K562 (cell line): ENCODE measurements at regions not wholly inside any gene's neighbourhood (a gene's known extent, or its start where the extent isn't known, plus 50 kb on each side); places are given as distances from the start of the nearest gene placed in this dataset.
A peak's percentile ranks its signal among the peaks of the same experiment; 100 is the strongest.

Source experiments
- ATAC-seq: fragments of 200-7000 bp; cut with Tn5 transposase; 3 replicates; pipeline ENCODE4 v1.9.1; 2020; ENCODE audit warnings: moderate library complexity
- BruUV-seq: library from RNA; stranded (reverse); fragments of 400-500 nt; replicated peaks from 2 replicates; lab custom pipeline; 2021; lab: Mats Ljungman, UMichigan
- CTCF ChIA-PET: fragments of 300-600 bp; formaldehyde crosslinking; extraction: SDS; loops from one replicate; lab custom pipeline; 2021; ENCODE audit warnings: low intra/inter-chr PET ratio; lab: Yijun Ruan, JAX
- POLR2A ChIA-PET: fragments of 300-600, 350-650 bp; sonication (Branson Sonifier 250); formaldehyde crosslinking; extraction: SDS; loops from one replicate; lab custom pipeline; 2021; ENCODE audit warnings: antibody characterized with exemption, inconsistent platforms; lab: Yijun Ruan, JAX
- DNase-seq, 4 experiments: peaks; one replicate each; pipeline versions ENCODE4 v3.0.0 to v3.0.0-alpha.2; 2011 to 2018; ENCODE audit warnings: low spot score in 3 of 4, mixed read lengths in 3 of 4; ENCODE audit errors: extremely low read depth in 1 of 4
- FAIRE-seq: peaks from 2 replicates; lab custom pipeline; 2011; peaks lifted over from hg19 to GRCh38; lab: Jason Lieb, UNC
- H2AFZ ChIP-seq: 2 replicates; pipeline ENCODE4 v1.6.0; 2011; ENCODE audit warnings: low read depth, low read length, control low read depth, inconsistent platforms
- H3K27ac ChIP-seq: fragments of 200-600 bp; 3 replicates; pipeline ENCODE4 v1.8.0; 2011; ENCODE audit warnings: low read depth, mild to moderate bottlenecking, control low read depth, inconsistent platforms, low read length, moderate library complexity, mixed read lengths; ENCODE audit errors: extremely low read depth
- H3K27me3 ChIP-seq, 2 experiments: fragments of 300-600 bp in 1 of 2; 2 replicates in 1 of 2; 3 replicates in 1 of 2; pipeline versions ENCODE4 v1.6.0 to v1.8.0; 2011; ENCODE audit warnings: inconsistent platforms in 2 of 2, low read length in 2 of 2, mild to moderate bottlenecking in 1 of 2, mixed read lengths in 1 of 2, moderate library complexity in 1 of 2; ENCODE audit not compliant: control insufficient read depth in 2 of 2, insufficient read depth in 2 of 2
- H3K36me3 ChIP-seq: fragments of 300-600 bp; 3 replicates; pipeline ENCODE4 v1.8.0; 2011; ENCODE audit warnings: mild to moderate bottlenecking, low read length, inconsistent platforms; ENCODE audit not compliant: control insufficient read depth, insufficient read depth
- H3K4me1 ChIP-seq, 2 experiments: fragments of 200-600 bp in 1 of 2; replicated peaks in 1 of 2; 2 replicates in 1 of 2; 3 replicates in 1 of 2; pipeline versions ENCODE4 v1.5.1 to v1.8.0; 2011; ENCODE audit warnings: inconsistent platforms in 2 of 2, low read length in 2 of 2, mild to moderate bottlenecking in 1 of 2, mixed read lengths in 1 of 2, moderate library complexity in 1 of 2; ENCODE audit not compliant: control insufficient read depth in 2 of 2, insufficient read depth in 2 of 2
- H3K4me2 ChIP-seq: 2 replicates; pipeline ENCODE4 v1.6.1; 2011; ENCODE audit warnings: low read length, control low read depth, inconsistent platforms, mixed read lengths; ENCODE audit not compliant: insufficient read depth
- H3K4me3 ChIP-seq: fragments of 200-600 bp; sonication (generic), shearing (Covaris generic); 2 replicates; pipeline ENCODE4 v1.5.1; 2016; ENCODE audit warnings: control low read depth, inconsistent platforms
- H3K79me2 ChIP-seq: fragments of 200-600 bp; 3 replicates; pipeline ENCODE4 v1.8.0; 2011; ENCODE audit warnings: low read length, inconsistent platforms; ENCODE audit not compliant: control insufficient read depth, insufficient read depth
- H3K9ac ChIP-seq, 2 experiments: 2 replicates each; pipeline versions ENCODE4 v1.6.0 to v1.6.1; 2011; ENCODE audit warnings: low read depth in 2 of 2, low read length in 2 of 2, control low read depth in 1 of 2, inconsistent platforms in 1 of 2, mild to moderate bottlenecking in 1 of 2, mixed read lengths in 1 of 2; ENCODE audit not compliant: insufficient read depth in 1 of 2
- H3K9me1 ChIP-seq: one replicate; pipeline ENCODE4 v1.6.0; 2011; ENCODE audit warnings: inconsistent platforms, mild to moderate bottlenecking, low read length, moderate library complexity; ENCODE audit not compliant: control insufficient read depth, insufficient read depth
- H3K9me3 ChIP-seq: replicated peaks from 2 replicates; pipeline ENCODE4 v1.5.1; 2011; ENCODE audit warnings: low read depth, low read length, inconsistent platforms; ENCODE audit not compliant: control insufficient read depth, insufficient read depth
- H4K20me1 ChIP-seq: replicated peaks from 2 replicates; pipeline ENCODE4 v1.6.1; 2011; ENCODE audit warnings: low read length, inconsistent platforms, mixed read lengths; ENCODE audit not compliant: control insufficient read depth, insufficient read depth
- ATF6 ChIP-seq: sonication (generic); formaldehyde crosslinking; IDR thresholded peaks from 2 replicates; pipeline ENCODE4 v1.4.0; 2020; ENCODE audit warnings: mild to moderate bottlenecking, missing genetic modification reagents
- BRF1 ChIP-seq: IDR thresholded peaks from 3 replicates; pipeline ENCODE4 v1.6.1; 2011; ENCODE audit warnings: borderline replicate concordance, mild to moderate bottlenecking; ENCODE audit not compliant: insufficient read length; ENCODE audit errors: extremely low read depth
- ID3 ChIP-seq, 2 experiments: fragments of 250-450 bp in 1 of 2; fragments of 450-650 bp in 1 of 2; sonication (Bioruptor Pico) in 1 of 2; IDR thresholded peaks; 2 replicates each; pipeline versions ENCODE4 v1.6.1 to v1.8.0; 2016 to 2021; ENCODE audit warnings: mild to moderate bottlenecking in 2 of 2, moderate library complexity in 2 of 2, missing compliant biosample characterization in 1 of 2, missing genetic modification characterization in 1 of 2
- POLR3G ChIP-seq: IDR thresholded peaks from 2 replicates; pipeline ENCODE4 v1.6.1; 2011; ENCODE audit not compliant: insufficient read length, insufficient replicate concordance; ENCODE audit errors: extremely low read depth
- RFX1 ChIP-seq: fragments of 450-650 bp; IDR thresholded peaks from 2 replicates; pipeline ENCODE4 v1.6.1; 2016; ENCODE audit warnings: mild to moderate bottlenecking, moderate library complexity
- RREB1 ChIP-seq: fragments of 250-450 bp; sonication (Bioruptor Pico); IDR thresholded peaks from 2 replicates; pipeline ENCODE4 v1.4.0; 2020
- TCF15 ChIP-seq: fragments of 250-450 bp; sonication (Bioruptor Pico); IDR thresholded peaks from 2 replicates; pipeline ENCODE4 v1.8.0; 2022; ENCODE audit warnings: moderate library complexity, mild to moderate bottlenecking, inconsistent platforms
- ZFP91 ChIP-seq: sonication (generic); formaldehyde crosslinking; IDR thresholded peaks from 2 replicates; pipeline ENCODE4 v1.8.0; 2022; ENCODE audit warnings: mild to moderate bottlenecking, missing genetic modification reagents
- ZNF124 ChIP-seq: sonication (generic); formaldehyde crosslinking; IDR thresholded peaks from 2 replicates; pipeline ENCODE4 v1.8.1; 2022; ENCODE audit warnings: missing genetic modification reagents
- ZNF217 ChIP-seq: sonication (generic); formaldehyde crosslinking; IDR thresholded peaks from 2 replicates; pipeline ENCODE4 v1.8.0; 2022; ENCODE audit warnings: mild to moderate bottlenecking, missing genetic modification reagents
- WGBS: fragments of 100-300 bp; shearing (Covaris generic); methylation state at CpG from one replicate; pipeline ENCODE4 v1.1.6; 2016; ENCODE audit warnings: low coverage, mixed read lengths; ENCODE audit not compliant: insufficient coverage; ENCODE audit errors: missing lambda C conversion rate; 5-methylcytosine and 5-hydroxymethylcytosine counted together
- in situ Hi-C: fragments of 300-500 bp; cut with MboI; formaldehyde crosslinking; loops from 4 replicates; pipeline ENCODE4 v1.15.0; 2018; ENCODE audit warnings: inconsistent platforms, mixed read lengths
- intact Hi-C: fragments of 100-400 bp; cut with micrococcal nuclease; formaldehyde crosslinking; loops from 2 replicates; pipeline ENCODE4 v1.14.2; 2022

- Histone ChIP-seq H2AFZ (peak overlapping the region; percentile 18; the same call in 1 of the 2 replicates), H3K4me1 (peaks cover 3 to 4% of the 10 kb centered on the region in 2 experiments; a peak in 3 of 5 replicates), H3K79me2 (no peaks in the 10 kb centered on the region), H3K4me2 (no peak overlapping the region), H3K36me3 (no peaks in the 10 kb centered on the region), H3K9me3 (no peaks in the 10 kb centered on the region), H3K9me1 (no peaks in the 10 kb centered on the region), H3K27me3 (no peaks in the 10 kb centered on the region), H3K9ac (no peak overlapping the region), H3K4me3 (no peak overlapping the region), H3K27ac (no peak overlapping the region), H4K20me1 (no peaks in the 10 kb centered on the region)
- ATAC-seq (no peak), FAIRE-seq (no peak), DNase-seq (no peak)
- ChIA-PET POLR2A (interaction anchor here (0.5 kb wide), 1 partner anchor 16 kb away, joined by 3 read pairs; no protein-coding TSS in a partner anchor), CTCF (interaction anchor here (0.6 kb wide), 1 partner anchor 78 kb away, joined by 3 read pairs; no protein-coding TSS in a partner anchor)
- in situ Hi-C loops (no loop called here), intact Hi-C loops (no loop called here)
- WGBS: 46% methylated on average over 7 of the region's 7 CpGs
- BruUV-seq: no TSS peak
- no peak for TF ChIP-seq RREB1 (CRISPR knock-in tag)
- TF ChIP-seq ZNF124 (CRISPR knock-in tag): no peak
- no peak for TF ChIP-seq ATF6 (CRISPR knock-in tag)
- no peak for TF ChIP-seq ZNF217
- TF ChIP-seq ZFP91 (CRISPR knock-in tag): no peak
- no peak for TF ChIP-seq RFX1
- no peak for TF ChIP-seq POLR3G
- no peak for TF ChIP-seq ID3 (CRISPR knock-in tag; IDR thresholded peaks at IDR 0.05)
- TF ChIP-seq ID3 (tag; IDR thresholded peaks at IDR 0.05): no peak
- TF ChIP-seq TCF15 (CRISPR knock-in tag): no peak
- TF ChIP-seq BRF1: no peak
These were observed 70.4 kb upstream of the GATA2 start for GRCh38 chr3:128563439-128563838.
